Stomach smooth muscle (tissue), 2 donors: ENCODE measurements at regions not wholly inside any gene's neighbourhood (a gene's known extent, or its start where the extent isn't known, plus 50 kb on each side); places are given as distances from the start of the nearest gene placed in this dataset.

Experiments
- H3K27ac ChIP-seq: one replicate; pipeline ENCODE4 v1.7.0; 2013; ENCODE audit warnings: mild to moderate bottlenecking, low read length, inconsistent platforms
- H3K27me3 ChIP-seq, 2 donors: one replicate each; pipeline ENCODE4 v1.7.0; 2013; ENCODE audit warnings: low read length in 2 of 2; ENCODE audit not compliant: insufficient read depth in 2 of 2, control insufficient read depth in 1 of 2
- H3K36me3 ChIP-seq, 2 donors: one replicate each; pipeline ENCODE4 v1.7.0; 2013; ENCODE audit warnings: low read length in 2 of 2; ENCODE audit not compliant: control insufficient read depth in 2 of 2, insufficient read depth in 2 of 2
- H3K4me1 ChIP-seq: one replicate; pipeline ENCODE4 v1.7.0; 2013; ENCODE audit warnings: low read length; ENCODE audit not compliant: control insufficient read depth, insufficient read depth
- H3K4me3 ChIP-seq, 2 donors: one replicate each; pipeline ENCODE4 v1.7.0; 2013; ENCODE audit warnings: low read length in 2 of 2
- H3K9ac ChIP-seq, 2 donors: one replicate each; pipeline ENCODE4 v1.7.0; 2013; ENCODE audit warnings: low read length in 2 of 2, mild to moderate bottlenecking in 1 of 2
- H3K9me3 ChIP-seq, 2 donors: one replicate each; pipeline ENCODE4 v1.7.0; 2013; ENCODE audit warnings: low read length in 2 of 2; ENCODE audit not compliant: control insufficient read depth in 2 of 2
- donor health status: healthy.
- donor health status: Pancreatic carcinoma.

DNA sequence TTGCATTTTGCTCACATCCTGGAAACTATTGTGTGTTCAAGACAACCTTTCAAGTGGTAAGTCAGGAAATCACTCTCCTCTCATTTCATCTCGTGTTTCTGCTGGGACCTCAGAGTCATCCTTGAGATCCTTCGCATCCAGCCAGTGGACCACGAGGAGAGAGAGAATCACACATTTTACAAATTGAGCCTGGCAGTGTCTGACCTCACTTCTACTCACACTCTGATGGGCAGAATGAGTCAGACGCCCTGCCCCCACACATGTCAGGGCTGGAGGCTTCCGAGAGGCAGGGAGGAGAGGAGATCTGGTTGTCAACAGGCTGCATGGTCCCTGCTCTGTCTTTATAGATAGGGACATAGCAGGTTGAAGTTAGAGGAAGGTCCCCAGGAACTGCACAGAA, 509.7 kb downstream of the AJAP1 start:
- Histone ChIP-seq H3K4me1 (no peaks in the 10 kb centered on the region), H3K36me3 (no peaks in the 10 kb centered on the region), H3K9ac (no peak overlapping the region), H3K27me3 (peaks cover 0 to under 1% of the 10 kb centered on the region in 2 donors), H3K9me3 (no peaks in the 10 kb centered on the region), H3K4me3 (no peak overlapping the region), H3K27ac (no peak overlapping the region)

DNA sequence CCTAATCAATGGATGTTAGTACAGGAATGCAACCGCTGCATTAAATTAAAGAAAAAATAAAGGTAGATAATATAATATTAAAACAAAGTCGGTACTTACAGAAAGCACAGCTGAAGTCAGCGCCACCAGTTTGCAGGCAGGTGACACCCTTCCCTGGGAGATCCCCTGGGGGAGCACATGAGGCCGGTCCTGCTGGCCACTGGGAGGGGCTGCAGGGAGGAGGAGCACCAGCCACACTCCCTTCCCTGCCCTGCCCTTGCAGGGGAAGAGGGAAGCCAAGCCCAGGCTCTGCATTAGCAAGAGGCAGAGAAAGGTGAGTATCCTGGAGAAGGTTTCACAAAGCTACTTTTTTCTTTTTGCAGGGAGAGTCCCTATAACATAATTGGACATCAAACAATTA, 507.0 kb downstream of the AJAP1 start:
- no peak overlapping the region for H3K27ac ChIP-seq
- H3K9ac ChIP-seq = no peak overlapping the region
- H3K27me3 ChIP-seq = peaks cover 0 to 3% of the 10 kb centered on the region in 2 donors
- no peaks in the 10 kb centered on the region for H3K36me3 ChIP-seq
- peaks cover 0 to 4% of the 10 kb centered on the region in 2 donors for H3K9me3 ChIP-seq
- H3K4me3 ChIP-seq = no peak overlapping the region
- H3K4me1 ChIP-seq = no peaks in the 10 kb centered on the region

DNA sequence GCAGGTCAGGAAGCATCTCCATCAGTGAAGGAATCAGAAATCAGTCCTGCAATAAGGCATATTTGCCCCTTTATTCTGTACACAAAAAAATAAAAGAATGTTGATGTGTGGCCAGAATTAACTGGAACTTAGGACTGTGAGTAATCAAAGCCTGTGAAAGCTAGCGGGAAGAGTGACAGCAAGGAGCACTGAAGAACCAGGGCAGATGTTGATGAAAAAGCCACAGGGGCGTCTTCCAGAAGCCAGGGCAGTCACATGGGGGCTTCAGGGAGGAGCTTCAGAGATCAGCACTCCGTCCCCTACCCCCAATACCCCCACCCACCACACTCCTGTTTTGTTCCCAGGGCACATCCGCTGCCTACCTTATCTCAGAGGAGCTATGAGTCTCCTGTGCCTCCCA, 502.8 kb downstream of the AJAP1 start:
- Histone ChIP-seq H3K27ac (no peak overlapping the region), H3K9me3 (peaks cover 0 to 4% of the 10 kb centered on the region in 2 donors), H3K27me3 (peaks cover 0 to 3% of the 10 kb centered on the region in 2 donors), H3K4me1 (no peaks in the 10 kb centered on the region), H3K9ac (no peak overlapping the region), H3K36me3 (no peaks in the 10 kb centered on the region), H3K4me3 (no peak overlapping the region)

- no peak overlapping the region for H3K9ac ChIP-seq
- peaks cover 0 to 3% of the 10 kb centered on the region in 2 donors for H3K27me3 ChIP-seq
- H3K27ac ChIP-seq = no peak overlapping the region
- no peaks in the 10 kb centered on the region for H3K4me1 ChIP-seq
- peaks cover 0 to 4% of the 10 kb centered on the region in 2 donors for H3K9me3 ChIP-seq
- H3K36me3 ChIP-seq = no peaks in the 10 kb centered on the region
- no peak overlapping the region for H3K4me3 ChIP-seq
Observed at GRCh38 chr1:5156416-5157120, 502.2 kb downstream of the AJAP1 start.

DNA sequence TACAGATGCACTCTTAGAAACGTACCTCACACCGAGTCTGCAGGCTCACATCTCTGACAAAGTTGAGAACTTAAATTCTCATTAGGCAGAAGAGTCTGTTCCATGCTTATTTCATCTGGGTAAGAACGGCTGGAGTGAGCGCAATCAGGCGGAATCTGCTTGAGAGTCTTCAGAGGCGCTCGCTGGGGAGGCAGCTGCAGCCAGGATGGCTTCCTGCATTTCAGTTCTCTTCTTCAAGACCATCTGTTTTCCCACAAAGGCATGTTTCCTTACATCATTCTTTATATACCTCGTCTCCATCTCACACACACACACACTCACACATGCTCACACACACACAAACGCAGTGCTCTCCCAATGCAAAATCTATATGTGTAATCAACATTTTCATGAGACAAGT, 497.1 kb downstream of the AJAP1 start:
- H3K4me1 ChIP-seq = no peaks in the 10 kb centered on the region
- H3K9ac ChIP-seq = no peak overlapping the region
- no peaks in the 10 kb centered on the region for H3K27me3 ChIP-seq
- H3K36me3 ChIP-seq = no peaks in the 10 kb centered on the region
- no peaks in the 10 kb centered on the region for H3K9me3 ChIP-seq
- H3K4me3 ChIP-seq = no peak overlapping the region
- H3K27ac ChIP-seq = no peak overlapping the region

- no peak overlapping the region for H3K27ac ChIP-seq
Observed at GRCh38 chr1:5150191-5150590, 495.8 kb downstream of the AJAP1 start.

DNA sequence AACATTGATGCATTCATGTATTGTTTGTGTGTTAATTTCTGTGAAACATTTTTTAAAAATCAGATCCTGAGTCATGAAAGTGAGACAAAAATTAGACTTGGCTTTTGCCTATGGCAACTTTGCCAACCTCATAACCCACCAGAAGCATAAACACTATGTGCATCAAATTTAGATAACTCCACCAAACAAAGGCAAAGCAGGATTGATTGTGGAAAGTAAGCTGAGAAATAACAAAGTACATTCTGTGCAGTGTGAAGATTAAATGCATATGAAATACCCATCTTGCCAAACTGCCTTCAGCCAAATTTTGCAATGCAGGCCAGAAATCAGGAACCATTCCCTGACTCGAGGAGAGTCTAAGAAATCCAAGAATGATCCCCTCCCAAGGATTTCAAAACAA, 493.4 kb downstream of the AJAP1 start:
- H3K27ac ChIP-seq = no peak overlapping the region
- H3K36me3 ChIP-seq = no peaks in the 10 kb centered on the region
- no peak overlapping the region for H3K9ac ChIP-seq
- peaks cover 5 to 6% of the 10 kb centered on the region in 2 donors for H3K27me3 ChIP-seq
- H3K4me3 ChIP-seq = no peak overlapping the region
- no peaks in the 10 kb centered on the region for H3K4me1 ChIP-seq
- H3K9me3 ChIP-seq = no peaks in the 10 kb centered on the region

More at GRCh38 chr1:5150191-5150590, 495.8 kb downstream of the AJAP1 start:
- H3K4me1 ChIP-seq = no peaks in the 10 kb centered on the region
- H3K27me3 ChIP-seq = peaks cover 2% of the 10 kb centered on the region in 2 donors
- H3K36me3 ChIP-seq = no peaks in the 10 kb centered on the region
- H3K4me3 ChIP-seq = no peak overlapping the region
- H3K9me3 ChIP-seq = no peaks in the 10 kb centered on the region
- no peak overlapping the region for H3K9ac ChIP-seq

GRCh38 chr1:5142389-5142788, 488.0 kb downstream of the AJAP1 start:
- no peak overlapping the region for H3K27ac ChIP-seq
- peaks cover 6% of the 10 kb centered on the region in 2 donors for H3K27me3 ChIP-seq
- H3K36me3 ChIP-seq = no peaks in the 10 kb centered on the region
- no peaks in the 10 kb centered on the region for H3K4me1 ChIP-seq
- H3K9ac ChIP-seq = no peak overlapping the region
- no peaks in the 10 kb centered on the region for H3K9me3 ChIP-seq
- H3K4me3 ChIP-seq = no peak overlapping the region

GRCh38 chr1:5141750-5142149, 487.3 kb downstream of the AJAP1 start:
- Histone ChIP-seq H3K27me3 (peaks cover 6% of the 10 kb centered on the region in 2 donors), H3K4me3 (no peak overlapping the region), H3K9me3 (no peaks in the 10 kb centered on the region), H3K9ac (no peak overlapping the region), H3K27ac (no peak overlapping the region), H3K4me1 (no peaks in the 10 kb centered on the region), H3K36me3 (no peaks in the 10 kb centered on the region)

DNA sequence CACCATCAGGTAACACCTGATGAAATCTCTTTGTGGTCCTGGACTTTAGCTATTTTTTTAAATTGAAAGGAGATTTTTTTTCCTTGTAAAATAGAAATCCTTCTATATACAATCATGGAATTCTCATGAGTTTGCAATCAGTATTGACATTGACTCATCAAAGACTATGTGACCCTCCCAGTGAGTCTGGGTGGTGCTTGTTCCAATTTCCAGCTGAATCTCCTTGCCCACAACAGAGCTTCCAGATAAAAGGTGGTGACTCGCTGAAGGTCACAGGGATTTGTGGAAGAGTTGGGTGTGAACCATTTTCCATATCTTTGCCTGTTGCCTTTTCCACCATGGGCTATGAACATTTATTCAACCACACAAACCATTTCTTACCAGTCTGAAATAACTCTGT, 486.6 kb downstream of the AJAP1 start:
- Histone ChIP-seq H3K4me1 (no peaks in the 10 kb centered on the region), H3K9ac (no peak overlapping the region), H3K27me3 (peaks cover 6 to 7% of the 10 kb centered on the region in 2 donors), H3K36me3 (no peaks in the 10 kb centered on the region), H3K4me3 (no peak overlapping the region), H3K27ac (no peak overlapping the region), H3K9me3 (no peaks in the 10 kb centered on the region)

- Histone ChIP-seq H3K4me3 (no peak overlapping the region), H3K27me3 (peaks cover 4 to 7% of the 10 kb centered on the region in 2 donors), H3K4me1 (no peaks in the 10 kb centered on the region), H3K27ac (no peak overlapping the region), H3K9me3 (peaks cover 0 to 3% of the 10 kb centered on the region in 2 donors), H3K36me3 (no peaks in the 10 kb centered on the region), H3K9ac (no peak overlapping the region)
Observed at GRCh38 chr1:5140136-5140535, 485.7 kb downstream of the AJAP1 start.
